ENCODE measurements at regions not wholly inside any gene's neighbourhood (a gene's known extent, or its start where the extent isn't known, plus 50 kb on each side); places are given as distances from the start of the nearest gene placed in this dataset.

GRCh38 chr6:11445146-11445545 lies 92.4 kb upstream of the TMEM170B start (continued):
- TF ChIP-seq ZBTB10 (CRISPR knock-in tag; IDR thresholded peaks at IDR 0.05; ENCODE audit: borderline replicate concordance) (no peak), GATAD2A (CRISPR knock-in tag; IDR thresholded peaks at IDR 0.05) (no peak), E2F5 (CRISPR knock-in tag; conservative IDR thresholded peaks at IDR 0.05) (no peak), RORA (CRISPR knock-in tag; IDR thresholded peaks at IDR 0.05) (no peak), NR2F6 (IDR thresholded peaks at IDR 0.05) (no peak), NR2F6 (CRISPR knock-in tag; IDR thresholded peaks at IDR 0.05) (no peak), ZNF773 (CRISPR knock-in tag; IDR thresholded peaks at IDR 0.05; ENCODE audit: borderline replicate concordance) (no peak), SYNCRIP (IDR thresholded peaks at IDR 0.05; ENCODE audit: insufficient read depth, low read depth, low read length) (no peak), ZNF589 (CRISPR knock-in tag; conservative IDR thresholded peaks at IDR 0.05) (no peak), ZNF570 (CRISPR knock-in tag; IDR thresholded peaks at IDR 0.05; ENCODE audit: borderline replicate concordance) (no peak), HINFP (CRISPR knock-in tag; IDR thresholded peaks at IDR 0.05; ENCODE audit: low read depth) (no peak), TBX2 (CRISPR knock-in tag; IDR thresholded peaks at IDR 0.05; ENCODE audit: borderline replicate concordance) (no peak), SNAI1 (CRISPR knock-in tag; IDR thresholded peaks at IDR 0.05; ENCODE audit: borderline replicate concordance) (no peak), ZFP41 (CRISPR knock-in tag; IDR thresholded peaks at IDR 0.05; ENCODE audit: borderline replicate concordance) (no peak)

All from HepG2 (cell line).